ENCODE measurements at regions not wholly inside any gene's neighbourhood (a gene's known extent, or its start where the extent isn't known, plus 50 kb on each side); places are given as distances from the start of the nearest gene placed in this dataset.
"Not testable (repeated sequence)": the region's sequence is repeated elsewhere in the genome, so short reads cannot be mapped to it uniquely, and the experiment has no call there.

- DNase-seq (ENCODE audit: low spot score) = no peak
Observed at GRCh38 chr7:50251765-50252164, 52.8 kb upstream of the IKZF1 start.

GRCh38 chr7:50246551-50246950 lies 58.0 kb upstream of the IKZF1 start:
- no peak for DNase-seq (ENCODE audit: low spot score)

- DNase-seq (ENCODE audit: low spot score) = not testable (repeated sequence)
Observed at GRCh38 chr7:50242111-50242510, 62.4 kb upstream of the IKZF1 start.

- DNase-seq (ENCODE audit: low spot score) = not testable (repeated sequence)
Observed at GRCh38 chr7:50240699-50241098, 63.8 kb upstream of the IKZF1 start.

GRCh38 chr7:50229964-50230363 lies 74.6 kb upstream of the IKZF1 start:
- no peak for DNase-seq (ENCODE audit: low spot score)

GRCh38 chr7:50228148-50228547 lies 76.4 kb upstream of the IKZF1 start:
- no peak for DNase-seq (ENCODE audit: low spot score)

- no peak for DNase-seq (ENCODE audit: low spot score)
Observed at GRCh38 chr7:50227726-50228125, 76.8 kb upstream of the IKZF1 start.

GRCh38 chr7:50226669-50227068 lies 77.8 kb upstream of the IKZF1 start:
- no peak for DNase-seq (ENCODE audit: low spot score)

GRCh38 chr7:50226145-50226544 lies 78.4 kb upstream of the IKZF1 start:
- DNase-seq (ENCODE audit: low spot score) = no peak

GRCh38 chr7:50221433-50221832 lies 83.1 kb upstream of the IKZF1 start:
- DNase-seq (ENCODE audit: low spot score) = no peak

GRCh38 chr7:50221028-50221427 lies 83.5 kb upstream of the IKZF1 start:
- no peak for DNase-seq (ENCODE audit: low spot score)

GRCh38 chr7:50220273-50220672 lies 84.2 kb upstream of the IKZF1 start:
- DNase-seq (ENCODE audit: low spot score) = no peak

GRCh38 chr7:50217821-50218281 lies 86.7 kb upstream of the IKZF1 start:
- no peak for DNase-seq (ENCODE audit: low spot score)

- no peak for DNase-seq (ENCODE audit: low spot score)
Observed at GRCh38 chr7:50217401-50217800, 87.1 kb upstream of the IKZF1 start.

- DNase-seq (ENCODE audit: low spot score) = no peak
Observed at GRCh38 chr7:50216626-50217025, 87.9 kb upstream of the IKZF1 start.

- no peak for DNase-seq (ENCODE audit: low spot score)
Observed at GRCh38 chr7:50214771-50215170, 89.7 kb upstream of the IKZF1 start.

- DNase-seq (ENCODE audit: low spot score) = no peak
Observed at GRCh38 chr7:50214126-50214670, 90.3 kb upstream of the IKZF1 start.

- DNase-seq (ENCODE audit: low spot score) = no peak
Observed at GRCh38 chr7:50213622-50214017, 90.9 kb upstream of the IKZF1 start.

GRCh38 chr7:50212666-50213621 lies 91.6 kb upstream of the IKZF1 start:
- DNase-seq (ENCODE audit: low spot score) = no peak

GRCh38 chr7:50212016-50212325 lies 92.5 kb upstream of the IKZF1 start:
- DNase-seq (ENCODE audit: low spot score) = no peak

- no peak for DNase-seq (ENCODE audit: low spot score)
Observed at GRCh38 chr7:50211130-50212015, 93.1 kb upstream of the IKZF1 start.

GRCh38 chr7:50210706-50211115 lies 93.8 kb upstream of the IKZF1 start:
- no peak for DNase-seq (ENCODE audit: low spot score)

Data from LoVo (cell line).